ENCODE measurements at regions not wholly inside any gene's neighbourhood (a gene's known extent, or its start where the extent isn't known, plus 50 kb on each side); places are given as distances from the start of the nearest gene placed in this dataset.
"Not testable (repeated sequence)": the region's sequence is repeated elsewhere in the genome, so short reads cannot be mapped to it uniquely, and the experiment has no call there.

DNA sequence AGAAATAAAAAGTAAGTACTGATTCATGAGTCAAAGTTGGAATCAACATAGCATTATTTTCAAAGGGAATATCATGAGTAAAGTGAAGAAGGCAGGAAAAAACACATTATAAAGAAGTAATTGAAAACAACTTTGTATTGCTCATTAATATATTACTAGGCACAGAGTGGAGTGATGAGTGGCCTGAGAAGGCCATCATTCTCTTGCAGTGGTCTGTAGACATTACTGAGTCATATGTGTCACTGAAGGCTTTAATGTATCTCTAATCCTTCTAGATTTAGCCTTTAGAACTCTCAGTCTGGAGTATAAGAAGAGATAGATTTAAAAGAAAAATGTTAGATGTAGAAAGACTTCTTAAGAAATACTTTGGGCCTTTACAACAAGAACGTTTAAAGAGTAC lies 881.4 kb downstream of the DNAH5 start:
- no peak for DNase-seq (ENCODE audit: low read depth)

- no peak for DNase-seq (ENCODE audit: low read depth)
Observed at GRCh38 chr5:13045897-13046551, 898.5 kb downstream of the DNAH5 start.

- peak; percentile 28 for DNase-seq (ENCODE audit: low read depth)
Observed at GRCh38 chr5:13034061-13034460, 910.4 kb downstream of the DNAH5 start.

DNA sequence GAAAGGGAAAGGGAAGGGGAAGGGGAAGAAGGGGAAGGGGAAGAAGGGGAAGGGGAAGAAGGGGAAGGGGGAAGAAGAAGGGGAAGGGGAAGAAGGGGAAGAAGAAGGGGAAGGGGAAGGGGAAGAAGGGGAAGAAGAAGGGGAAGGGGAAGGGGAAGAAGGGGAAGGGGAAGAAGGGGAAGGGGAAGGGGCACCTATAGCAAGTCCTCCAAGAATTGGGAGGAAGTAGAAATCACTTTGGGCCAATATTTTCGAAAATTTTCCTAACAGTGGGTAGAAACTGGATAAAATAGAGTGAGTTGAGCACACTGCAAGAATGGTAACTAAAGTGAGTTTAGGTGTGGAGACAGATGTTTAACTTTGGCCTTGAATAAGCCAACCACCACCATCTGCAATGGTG lies 915.3 kb downstream of the DNAH5 start:
- DNase-seq (ENCODE audit: low read depth) = no peak

DNA sequence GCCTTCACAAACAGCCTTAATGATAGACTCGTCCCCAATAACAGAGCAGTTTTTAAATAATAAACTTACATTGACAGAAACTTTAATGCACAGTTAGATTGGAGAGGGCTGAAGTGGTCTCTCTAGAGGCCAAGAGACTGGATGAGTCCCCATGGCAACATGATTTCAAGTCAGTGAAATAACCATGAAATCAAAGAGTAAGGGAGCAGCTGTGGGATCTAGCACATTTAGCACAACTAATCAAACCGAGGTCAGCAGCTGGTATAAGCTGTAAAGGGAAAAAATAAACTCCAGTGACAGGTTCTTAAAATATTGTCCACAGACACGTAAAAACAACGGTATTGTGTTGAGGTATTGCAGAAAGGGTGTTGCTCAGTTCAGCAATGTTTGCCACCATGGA lies 916.6 kb downstream of the DNAH5 start:
- no peak for DNase-seq (ENCODE audit: low read depth)

DNA sequence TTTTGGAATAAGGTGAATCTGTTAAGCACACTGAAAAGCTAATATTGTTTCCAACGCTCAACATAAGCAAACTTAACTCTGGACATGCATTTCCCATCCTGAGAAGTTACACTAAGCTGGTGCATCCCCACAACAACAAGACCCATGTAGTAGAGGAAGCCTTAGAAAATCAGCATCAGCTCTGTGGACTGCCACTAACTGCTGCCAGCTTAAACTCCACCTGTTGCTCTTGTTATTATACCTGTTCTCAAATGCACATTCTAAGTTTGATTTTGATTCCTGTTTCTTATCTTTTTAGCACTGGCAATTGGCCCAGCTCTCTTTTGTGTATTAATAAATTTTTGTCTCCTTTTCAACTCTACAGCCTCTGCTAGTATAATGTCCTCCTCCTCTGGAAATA lies 924.8 kb downstream of the DNAH5 start:
- DNase-seq (ENCODE audit: low read depth) = no peak

DNA sequence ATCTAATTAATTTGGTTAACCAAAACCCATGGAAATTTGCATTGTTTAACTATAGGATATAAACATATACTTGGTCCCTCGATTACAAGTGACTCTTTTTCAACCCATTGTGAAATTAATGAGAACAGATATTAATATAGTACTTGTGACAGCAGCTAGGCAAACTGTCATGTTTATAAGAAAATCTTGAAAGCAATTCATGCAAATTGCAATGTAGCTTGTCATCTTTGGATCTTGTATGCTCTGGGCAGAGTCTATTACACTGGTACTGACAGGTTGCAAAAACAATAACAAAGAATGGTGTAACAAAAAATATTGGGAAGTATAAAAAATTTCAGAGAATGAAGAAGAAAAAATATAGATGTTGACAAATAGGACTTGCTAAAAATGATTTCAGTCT lies 941.0 kb downstream of the DNAH5 start:
- no peak for DNase-seq (ENCODE audit: low read depth)

GRCh38 chr5:12999667-13000066 lies 944.8 kb downstream of the DNAH5 start:
- DNase-seq (ENCODE audit: low read depth) = no peak

GRCh38 chr5:12985142-12985541 lies 959.3 kb downstream of the DNAH5 start:
- DNase-seq (ENCODE audit: low read depth) = no peak

- DNase-seq (ENCODE audit: low read depth) = no peak
Observed at GRCh38 chr5:12974856-12975255, 969.6 kb downstream of the DNAH5 start.

GRCh38 chr5:12965804-12966203 lies 978.7 kb downstream of the DNAH5 start:
- DNase-seq (ENCODE audit: low read depth) = no peak

- DNase-seq (ENCODE audit: low read depth) = no peak
Observed at GRCh38 chr5:12959713-12960112, 984.8 kb downstream of the DNAH5 start.

DNA sequence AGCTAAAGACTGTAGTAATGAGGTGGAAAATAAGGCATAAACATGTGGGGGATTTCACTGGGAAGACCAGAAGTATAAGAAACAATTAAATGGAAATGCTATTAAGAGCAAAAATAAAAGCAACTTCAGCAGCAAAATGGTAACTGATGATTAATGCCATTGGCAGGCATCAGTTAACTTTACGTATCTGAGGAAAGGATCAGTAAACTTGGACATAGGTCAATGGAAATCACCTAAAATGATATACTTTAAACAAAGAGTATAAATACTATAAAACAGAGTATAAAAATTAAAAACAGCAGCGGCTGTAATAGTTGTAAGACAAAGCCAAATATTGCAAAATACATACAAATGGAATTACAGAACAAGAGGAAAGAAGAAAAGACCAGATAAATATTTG lies 992.1 kb downstream of the DNAH5 start:
- DNase-seq (ENCODE audit: low read depth) = peak; percentile 17

DNA sequence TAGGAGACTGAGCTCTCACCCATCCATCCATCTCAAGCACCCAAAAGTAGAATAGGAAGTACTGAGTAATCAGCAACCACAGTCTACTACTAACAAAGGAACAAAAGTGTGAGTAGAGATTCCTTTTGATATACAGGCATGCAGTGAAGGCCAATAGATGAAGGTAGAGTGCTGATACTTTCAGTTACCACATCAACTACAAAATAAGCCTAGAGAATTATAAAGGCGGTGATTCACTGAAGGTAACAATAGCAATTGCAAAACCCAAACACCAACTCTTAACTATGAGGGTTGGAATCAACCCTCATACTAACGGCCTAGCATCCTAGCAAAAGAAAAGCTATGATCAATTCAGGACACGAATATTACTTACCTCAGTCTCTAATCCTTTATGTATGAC lies 992.6 kb downstream of the DNAH5 start:
- DNase-seq (ENCODE audit: low read depth) = peak; percentile 46

GRCh38 chr5:12947379-12947778 lies 997.1 kb downstream of the DNAH5 start:
- no peak for DNase-seq (ENCODE audit: low read depth)

DNA sequence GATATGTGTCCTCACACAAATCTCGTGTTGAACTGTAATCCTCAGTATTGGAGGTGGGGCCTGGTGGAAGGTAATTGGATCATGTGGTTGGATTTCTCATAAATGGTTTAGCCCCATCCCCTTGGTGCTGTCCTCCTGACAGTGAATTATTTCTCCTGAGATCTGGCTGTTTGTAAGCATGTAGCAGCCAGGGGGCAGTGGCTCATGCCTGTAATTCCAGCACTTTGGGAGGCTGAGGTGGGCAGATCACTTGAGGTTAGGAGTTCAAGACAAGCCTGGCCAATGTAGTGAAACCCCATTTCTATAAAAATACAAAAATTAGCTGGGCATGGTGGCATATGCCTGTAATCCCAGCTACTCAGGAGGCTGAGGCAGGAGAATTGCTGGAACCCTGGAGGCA lies 999.0 kb downstream of the DNAH5 start:
- not testable (repeated sequence) for DNase-seq (ENCODE audit: low read depth)

DNA sequence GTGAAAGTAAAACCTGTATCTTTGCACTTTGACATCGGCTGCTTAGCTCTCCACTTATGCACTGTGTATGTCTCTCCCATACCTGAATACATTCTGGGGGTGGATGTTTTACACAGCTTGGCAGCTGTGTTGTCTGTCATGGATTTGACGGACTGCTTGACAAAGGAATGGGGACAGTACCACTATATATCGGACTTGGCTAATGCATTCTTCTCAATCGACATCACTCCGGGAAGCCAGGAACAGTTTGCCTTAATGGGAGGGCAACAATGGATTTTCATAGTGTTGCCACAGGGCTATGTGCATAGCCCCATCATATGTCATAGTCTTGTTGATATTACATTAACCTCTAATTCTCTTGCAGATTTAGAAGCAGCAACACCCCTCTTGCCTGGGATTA lies 1008.3 kb downstream of the DNAH5 start:
- DNase-seq (ENCODE audit: low read depth) = no peak

- DNase-seq (ENCODE audit: low read depth) = peak; percentile 40
Observed at GRCh38 chr5:12934722-12935121, 1009.8 kb downstream of the DNAH5 start.

GRCh38 chr5:12920527-12920926 lies 1016.3 kb upstream of the CTNND2 start:
- no peak for DNase-seq (ENCODE audit: low read depth)

- DNase-seq (ENCODE audit: low read depth) = peak; percentile 5
Observed at GRCh38 chr5:12911156-12911555, 1006.9 kb upstream of the CTNND2 start.

DNA sequence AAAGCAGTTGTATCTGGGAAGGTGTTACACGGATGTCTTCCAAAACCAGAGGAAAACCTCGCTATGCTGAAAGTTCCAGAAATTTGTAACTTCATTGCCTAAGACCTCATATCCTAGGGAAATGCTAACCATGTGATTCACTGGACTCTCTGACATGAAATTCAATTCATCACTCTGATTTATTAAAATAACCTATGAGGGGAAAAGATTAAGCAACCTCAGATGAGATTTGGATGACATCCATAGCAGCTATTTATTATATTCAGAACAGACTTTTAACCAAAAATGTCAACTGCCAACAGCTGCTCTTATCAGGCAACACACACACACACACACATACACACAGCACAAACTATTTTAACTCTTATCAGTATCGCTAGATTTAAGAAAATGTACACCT lies 1006.4 kb upstream of the CTNND2 start:
- DNase-seq (ENCODE audit: low read depth) = peak; percentile 27

DNA sequence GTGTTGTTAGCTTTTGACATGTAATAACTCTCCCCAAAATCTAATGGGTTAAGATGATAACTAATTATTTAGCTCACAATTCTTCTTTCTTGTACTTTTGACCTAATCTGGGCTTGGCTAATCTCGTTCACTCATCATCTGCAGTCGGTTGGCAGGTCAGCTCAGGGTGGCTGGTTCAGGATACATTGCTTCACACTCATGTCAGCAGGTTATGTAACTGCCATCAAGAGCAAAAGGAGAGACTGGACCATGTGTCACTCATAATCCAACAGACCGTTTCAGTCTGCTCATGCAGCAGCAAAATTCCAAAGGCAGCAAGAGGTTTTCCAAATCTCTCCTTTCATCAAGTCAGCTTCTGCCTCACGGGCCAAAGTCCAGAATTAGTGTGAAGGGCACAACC lies 998.4 kb upstream of the CTNND2 start:
- DNase-seq (ENCODE audit: low read depth) = no peak

DNA sequence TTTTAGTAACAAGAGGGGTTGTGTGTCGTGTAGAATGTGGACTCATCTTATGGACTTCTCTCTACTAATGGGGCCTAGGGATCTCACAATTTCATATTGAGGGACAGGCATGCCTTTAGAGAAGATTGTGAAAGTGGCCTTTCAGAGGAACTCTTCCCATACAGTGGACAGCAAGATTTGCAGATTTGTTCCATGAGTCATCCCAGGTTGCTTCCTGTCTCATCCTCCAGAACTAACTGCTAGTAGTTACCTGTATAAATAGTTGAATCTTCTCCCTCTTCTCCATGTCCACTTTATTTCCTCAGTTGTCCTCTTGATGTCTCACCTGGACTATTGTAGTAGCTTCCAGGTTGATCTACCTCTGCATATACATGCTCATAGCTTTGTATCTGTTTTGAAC lies 997.5 kb upstream of the CTNND2 start:
- no peak for DNase-seq (ENCODE audit: low read depth)

- no peak for DNase-seq (ENCODE audit: low read depth)
Observed at GRCh38 chr5:12896086-12896485, 991.8 kb upstream of the CTNND2 start.

All from M059J (cell line).